Sigmoid colon (tissue), 3 donors: ENCODE measurements at regions not wholly inside any gene's neighbourhood (a gene's known extent, or its start where the extent isn't known, plus 50 kb on each side); places are given as distances from the start of the nearest gene placed in this dataset.

Experiments used
- POLR2A ChIP-seq, 2 donors: fragments of 450-650 bp; IDR thresholded peaks; one replicate each; pipeline ENCODE4 v1.6.1; 2016; ENCODE audit warnings: antibody characterized with exemption in 2 of 2, mild to moderate bottlenecking in 2 of 2, moderate library complexity in 2 of 2
- TF ChIP-seq, protein P1 (sequence below), 4 experiments: fragments of 450-650 bp in 3 of 4; fragments of 200-600 bp in 1 of 4; IDR thresholded peaks; one replicate each; pipeline ENCODE4 v1.5.1; 2016 to 2019; ENCODE audit warnings: antibody characterized with exemption in 4 of 4, mild to moderate bottlenecking in 3 of 4, moderate library complexity in 2 of 4

- TF ChIP-seq, protein P1, sequence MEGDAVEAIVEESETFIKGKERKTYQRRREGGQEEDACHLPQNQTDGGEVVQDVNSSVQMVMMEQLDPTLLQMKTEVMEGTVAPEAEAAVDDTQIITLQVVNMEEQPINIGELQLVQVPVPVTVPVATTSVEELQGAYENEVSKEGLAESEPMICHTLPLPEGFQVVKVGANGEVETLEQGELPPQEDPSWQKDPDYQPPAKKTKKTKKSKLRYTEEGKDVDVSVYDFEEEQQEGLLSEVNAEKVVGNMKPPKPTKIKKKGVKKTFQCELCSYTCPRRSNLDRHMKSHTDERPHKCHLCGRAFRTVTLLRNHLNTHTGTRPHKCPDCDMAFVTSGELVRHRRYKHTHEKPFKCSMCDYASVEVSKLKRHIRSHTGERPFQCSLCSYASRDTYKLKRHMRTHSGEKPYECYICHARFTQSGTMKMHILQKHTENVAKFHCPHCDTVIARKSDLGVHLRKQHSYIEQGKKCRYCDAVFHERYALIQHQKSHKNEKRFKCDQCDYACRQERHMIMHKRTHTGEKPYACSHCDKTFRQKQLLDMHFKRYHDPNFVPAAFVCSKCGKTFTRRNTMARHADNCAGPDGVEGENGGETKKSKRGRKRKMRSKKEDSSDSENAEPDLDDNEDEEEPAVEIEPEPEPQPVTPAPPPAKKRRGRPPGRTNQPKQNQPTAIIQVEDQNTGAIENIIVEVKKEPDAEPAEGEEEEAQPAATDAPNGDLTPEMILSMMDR (IDR thresholded peaks at IDR 0.05): no peak
- no peak for TF ChIP-seq POLR2A (IDR thresholded peaks at IDR 0.05)
Observed at GRCh38 chr11:10388101-10388500, 67.0 kb upstream of the AMPD3 start.
